ENCODE measurements at regions not wholly inside any gene's neighbourhood (a gene's known extent, or its start where the extent isn't known, plus 50 kb on each side); places are given as distances from the start of the nearest gene placed in this dataset.

GRCh38 chr19:31908496-31909225 is 436.7 kb upstream of the ZNF507 start:
- H3K4me3 ChIP-seq (ENCODE audit: low read length): no peak overlapping the region
- no peak for DNase-seq (ENCODE audit: low read depth)
- no peak for TF ChIP-seq CTCF (IDR thresholded peaks at IDR 0.05; ENCODE audit: insufficient read depth, low read depth, low read length, missing control alignments)

DNA sequence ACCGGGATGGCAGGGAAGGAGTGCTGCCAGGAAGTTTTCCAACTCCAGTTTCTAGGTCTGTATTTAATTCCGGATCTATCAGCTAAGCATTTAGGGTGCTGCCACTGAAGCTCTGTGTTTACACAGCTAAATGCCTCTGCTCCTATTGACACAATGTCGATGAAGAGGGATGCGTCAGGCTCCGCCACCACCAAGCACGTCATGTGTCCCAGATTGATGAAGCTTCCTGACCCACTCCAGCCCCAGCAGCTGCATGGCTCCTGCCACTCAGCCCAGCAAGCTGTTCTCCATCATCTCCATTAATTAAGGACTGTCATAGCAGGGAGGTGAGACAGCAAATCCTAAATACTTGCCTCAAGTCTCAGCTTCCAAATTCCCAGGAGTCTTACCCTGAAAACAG is 435.2 kb upstream of the ZNF507 start:
- no peak for DNase-seq (ENCODE audit: low read depth)
- H3K4me3 ChIP-seq (ENCODE audit: low read length): no peak overlapping the region
- no peak for TF ChIP-seq CTCF (IDR thresholded peaks at IDR 0.05; ENCODE audit: insufficient read depth, low read depth, low read length, missing control alignments)

GRCh38 chr19:31911577-31911976 is 433.8 kb upstream of the ZNF507 start:
- H3K4me3 ChIP-seq (ENCODE audit: low read length): no peak overlapping the region
- no peak for TF ChIP-seq CTCF (IDR thresholded peaks at IDR 0.05; ENCODE audit: insufficient read depth, low read depth, low read length, missing control alignments)
- no peak for DNase-seq (ENCODE audit: low read depth)

DNA sequence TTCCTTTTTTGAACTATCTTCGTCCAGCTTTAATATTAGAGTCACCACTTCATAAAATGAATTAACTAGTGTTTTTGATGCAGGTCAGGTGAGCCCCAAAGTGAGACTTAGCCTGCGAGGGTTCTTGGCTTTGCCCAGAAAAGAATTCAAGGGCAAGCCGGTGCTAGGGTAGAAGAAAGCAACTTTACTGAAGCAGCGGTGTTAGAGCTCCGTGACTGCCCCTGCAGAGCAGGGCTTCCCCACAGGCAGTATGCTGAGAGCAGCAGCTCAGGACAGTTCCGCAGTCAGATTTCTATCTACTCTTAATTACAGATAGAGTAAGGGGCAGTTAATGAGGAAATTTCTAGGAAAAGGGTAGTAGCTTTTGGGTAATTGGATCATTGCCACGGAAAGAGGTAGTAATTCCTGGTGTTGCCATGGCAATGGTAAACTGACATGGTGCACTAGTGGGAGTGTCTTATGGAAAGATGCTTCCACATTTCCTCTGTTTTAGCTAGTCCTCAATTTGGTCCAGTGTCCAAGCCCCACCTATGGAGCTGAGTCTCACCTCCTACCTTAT is 432.2 kb upstream of the ZNF507 start:
- no peak for TF ChIP-seq CTCF (IDR thresholded peaks at IDR 0.05; ENCODE audit: insufficient read depth, low read depth, low read length, missing control alignments)
- no peak for DNase-seq (ENCODE audit: low read depth)
- no peak overlapping the region for H3K4me3 ChIP-seq (ENCODE audit: low read length)

DNA sequence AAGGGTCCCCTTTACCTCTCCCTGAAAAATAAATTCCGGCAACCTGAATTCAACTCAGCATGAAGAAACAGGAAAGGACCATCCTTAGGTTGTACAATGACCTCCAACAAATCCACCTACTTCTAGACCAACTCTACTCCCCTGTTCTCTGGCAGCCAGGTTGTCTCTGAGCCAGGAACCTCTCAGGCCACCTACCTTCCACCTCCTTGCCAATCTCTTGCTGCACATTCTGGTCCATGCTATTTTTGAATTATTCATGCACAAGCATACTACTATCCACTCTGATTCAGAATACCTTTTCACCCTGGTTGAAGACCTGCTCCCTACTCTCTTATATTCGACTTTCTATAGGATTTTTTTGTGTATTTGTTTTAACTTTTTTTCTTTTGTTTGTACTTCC is 415.0 kb upstream of the ZNF507 start:
- no peak for DNase-seq (ENCODE audit: low read depth)
- no peak overlapping the region for H3K4me3 ChIP-seq (ENCODE audit: low read length)
- no peak for TF ChIP-seq CTCF (IDR thresholded peaks at IDR 0.05; ENCODE audit: insufficient read depth, low read depth, low read length, missing control alignments)

DNA sequence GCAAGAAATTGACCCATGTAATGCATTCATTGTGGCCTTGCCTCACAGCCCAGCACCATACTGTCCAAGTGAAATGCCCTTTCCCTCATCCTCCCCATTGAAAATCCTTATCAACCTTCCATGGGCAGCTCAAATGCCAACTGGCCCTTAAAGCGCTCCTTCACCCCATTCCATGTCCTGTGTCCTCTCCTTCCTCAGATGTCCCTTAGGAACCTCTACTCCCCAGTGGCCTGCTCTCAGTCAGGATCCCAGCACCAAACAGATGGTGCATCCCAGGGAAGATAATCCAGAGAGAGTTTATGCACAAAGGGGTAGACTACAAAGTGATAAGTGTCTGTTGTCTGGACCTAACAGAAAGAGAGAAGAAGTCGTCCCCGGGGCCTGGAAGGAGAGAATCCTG is 407.4 kb upstream of the ZNF507 start:
- DNase-seq (ENCODE audit: low read depth): no peak
- H3K4me3 ChIP-seq (ENCODE audit: low read length): no peak overlapping the region
- TF ChIP-seq CTCF (IDR thresholded peaks at IDR 0.05; ENCODE audit: insufficient read depth, low read depth, low read length, missing control alignments): no peak

DNA sequence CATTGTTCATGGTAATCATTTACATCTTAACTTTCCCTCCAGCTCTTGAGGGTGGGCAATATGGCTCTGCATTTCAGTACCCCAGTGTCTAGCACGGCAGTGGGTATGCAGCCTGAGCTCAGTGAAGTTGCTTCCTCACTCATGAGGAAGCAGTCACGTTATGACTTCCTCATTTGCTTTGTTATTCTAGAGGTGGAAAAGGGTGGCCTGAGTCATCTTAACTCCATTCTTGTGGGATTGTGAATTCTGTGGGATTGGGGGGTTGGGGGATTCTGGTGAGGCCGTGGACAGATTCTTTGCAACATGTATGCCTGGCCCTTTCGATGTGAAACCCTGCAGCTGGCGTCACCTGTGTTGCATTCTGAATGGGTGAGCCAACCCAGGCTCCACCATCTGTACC is 406.7 kb upstream of the ZNF507 start:
- H3K4me3 ChIP-seq (ENCODE audit: low read length): no peak overlapping the region
- TF ChIP-seq CTCF (IDR thresholded peaks at IDR 0.05; ENCODE audit: insufficient read depth, low read depth, low read length, missing control alignments): no peak
- DNase-seq (ENCODE audit: low read depth): no peak

Measured in epithelial cell of esophagus (primary cell).